ENCODE measurements at regions not wholly inside any gene's neighbourhood (a gene's known extent, or its start where the extent isn't known, plus 50 kb on each side); places are given as distances from the start of the nearest gene placed in this dataset.
"Not testable (repeated sequence)": the region's sequence is repeated elsewhere in the genome, so short reads cannot be mapped to it uniquely, and the experiment has no call there.

DNA sequence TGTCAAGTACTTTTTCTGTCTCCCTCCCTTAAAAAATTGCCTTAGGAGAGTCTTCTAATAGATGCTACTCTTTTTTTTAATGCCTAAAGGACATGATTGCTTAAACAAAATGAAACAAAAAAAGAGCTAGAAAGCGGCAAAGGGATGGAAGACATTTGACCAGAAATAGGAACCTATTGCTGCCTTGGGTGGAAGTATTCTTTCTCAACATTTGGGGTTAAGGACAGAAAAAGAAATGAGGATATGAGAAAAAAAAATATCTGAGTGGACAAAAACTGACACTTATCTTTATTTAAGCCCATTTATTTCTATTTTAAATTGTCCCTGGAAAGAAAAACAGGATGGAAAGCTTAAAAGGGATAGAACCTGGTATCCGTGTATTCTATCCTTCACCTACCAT, 664.9 kb upstream of the CITED2 start:
- DNase-seq = no peak

DNA sequence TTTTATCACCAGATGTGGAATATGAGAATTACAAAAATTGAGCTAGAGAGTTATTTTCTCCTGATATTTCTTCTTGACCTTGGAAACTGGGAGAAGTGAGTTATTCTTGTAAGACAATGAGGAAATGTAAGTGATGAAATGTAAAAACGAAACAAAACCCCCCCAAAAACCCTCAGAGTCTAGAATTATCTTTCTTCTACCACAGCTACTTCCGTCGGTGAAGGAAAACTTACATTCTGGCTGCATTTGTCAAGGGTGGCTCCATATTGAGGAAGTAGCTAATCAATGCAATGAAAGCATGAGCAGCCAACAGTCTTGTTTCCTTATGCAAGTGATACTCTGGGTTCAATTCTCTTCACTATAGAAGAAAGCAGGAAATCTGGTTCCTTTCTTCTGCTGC, 661.7 kb upstream of the CITED2 start:
- DNase-seq = no peak

DNA sequence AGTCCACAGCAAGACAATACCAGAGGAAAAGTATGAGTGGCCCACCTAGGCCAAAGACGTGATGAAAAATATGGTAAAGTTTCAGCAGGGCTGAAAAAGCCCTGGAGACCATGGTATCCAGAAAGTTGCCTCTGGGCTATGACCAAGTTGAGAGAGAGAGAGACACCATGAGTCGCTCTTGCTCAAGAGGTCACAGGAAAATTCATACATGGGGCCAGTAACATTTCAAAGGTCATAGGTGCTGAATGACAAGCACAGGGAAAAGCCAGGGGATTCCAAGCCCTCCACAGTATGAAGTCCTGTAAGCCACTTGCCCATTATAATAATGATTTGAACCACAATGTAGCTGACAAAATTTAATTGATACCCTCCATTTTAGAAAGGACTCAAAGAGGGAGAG, 657.7 kb upstream of the CITED2 start:
- no peak for DNase-seq

DNA sequence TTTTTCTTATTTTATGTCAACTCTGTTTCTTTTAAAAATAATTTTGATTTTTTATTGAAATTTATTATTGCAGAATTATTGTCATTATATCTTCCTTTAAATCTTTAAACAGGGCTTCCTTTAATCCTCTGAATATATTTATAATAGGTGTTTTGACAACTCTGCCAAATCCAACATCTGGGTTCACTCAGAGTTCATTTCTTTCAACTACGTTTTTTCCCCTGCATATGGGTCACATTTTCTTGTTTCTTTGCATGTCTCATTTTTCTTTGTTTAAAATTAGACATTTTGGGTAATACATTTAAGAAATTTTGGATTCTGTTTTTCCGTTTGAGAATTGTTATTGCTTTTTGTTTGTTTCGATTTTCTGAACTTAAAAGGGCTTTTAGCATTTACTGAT, 655.1 kb upstream of the CITED2 start:
- DNase-seq = no peak

DNA sequence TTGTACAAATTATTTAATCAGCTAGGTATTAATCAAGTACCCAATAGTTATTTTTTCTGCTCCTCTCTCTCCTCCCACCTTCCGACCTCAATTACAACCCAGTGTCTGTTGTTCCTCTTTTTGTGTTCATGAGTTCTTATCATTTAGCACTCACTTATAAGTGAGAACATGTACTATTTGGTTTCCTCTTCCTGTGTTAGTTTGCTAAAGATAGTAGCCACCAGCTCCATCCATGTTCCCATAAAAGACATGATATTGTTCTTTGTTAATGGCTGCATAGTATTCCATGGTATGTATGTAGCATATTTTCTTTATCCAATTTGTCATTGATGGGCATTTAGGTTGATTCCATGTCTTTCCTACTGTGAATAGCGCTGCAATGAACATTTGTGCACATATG, 652.8 kb upstream of the CITED2 start:
- no peak for DNase-seq

DNA sequence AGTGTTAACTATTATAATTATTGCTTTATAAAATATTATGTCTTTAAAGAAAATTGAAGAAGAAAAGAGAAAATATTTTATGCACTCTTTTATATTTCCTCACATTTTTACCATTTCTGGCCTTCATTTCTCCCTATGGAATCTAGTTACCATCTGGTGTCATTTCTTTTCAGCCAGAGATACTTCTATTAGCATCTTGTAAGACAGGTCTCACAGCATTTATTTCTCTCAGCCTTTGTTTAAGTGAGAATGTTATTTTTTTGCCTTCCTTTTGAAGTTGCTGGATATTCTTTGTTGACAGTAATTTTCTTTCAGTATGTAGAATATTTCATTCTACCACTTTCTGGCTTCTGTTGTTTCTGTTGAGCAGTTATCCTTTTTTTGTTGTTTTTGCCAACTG, 652.1 kb upstream of the CITED2 start:
- DNase-seq = no peak

DNA sequence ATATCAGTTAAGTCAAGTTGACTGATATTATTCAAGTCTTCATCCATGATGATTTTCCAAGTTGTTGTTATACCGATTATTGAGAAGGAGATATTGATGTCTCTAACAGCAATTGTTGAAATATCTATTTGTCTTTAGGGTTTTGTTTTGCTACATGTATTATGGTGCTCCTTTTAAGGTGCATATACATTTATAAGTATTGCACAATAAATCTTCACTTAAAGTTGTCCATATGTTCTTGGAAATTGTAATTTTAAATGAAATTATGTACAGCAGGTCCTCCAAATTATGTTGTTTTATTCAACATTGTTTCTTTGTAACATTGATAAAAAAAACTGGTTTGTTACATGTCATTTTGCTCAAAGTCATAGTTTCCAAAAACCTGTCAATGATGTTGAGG, 650.7 kb upstream of the CITED2 start:
- DNase-seq = no peak

DNA sequence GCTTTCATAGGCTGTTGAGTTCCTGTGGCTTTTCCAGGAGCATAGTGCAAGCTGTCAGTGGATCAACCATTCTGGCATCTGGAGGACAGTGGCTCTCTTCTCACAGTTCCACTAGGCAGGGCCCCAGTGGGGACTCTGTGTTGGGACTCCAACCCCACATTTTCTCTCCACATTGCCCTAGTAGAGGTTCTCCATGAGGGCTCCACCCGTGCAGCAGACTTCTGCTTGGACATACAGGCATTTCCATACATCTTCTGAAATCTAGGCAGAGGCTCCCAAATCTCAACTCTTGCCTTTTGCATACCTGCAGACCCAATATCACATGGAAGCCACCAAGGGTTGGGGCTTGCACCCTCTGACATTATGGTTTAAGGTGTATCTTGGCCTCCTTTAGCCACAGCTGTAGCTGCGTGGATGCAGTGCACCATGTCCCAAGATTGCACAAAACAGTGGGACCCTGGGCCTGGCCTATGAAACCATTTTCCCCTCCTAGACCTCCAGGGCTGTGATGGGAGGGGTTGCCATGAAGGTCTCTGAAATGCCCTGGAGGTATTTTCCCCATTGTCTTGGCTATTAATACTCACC, 645.9 kb upstream of the CITED2 start:
- no peak for DNase-seq

DNA sequence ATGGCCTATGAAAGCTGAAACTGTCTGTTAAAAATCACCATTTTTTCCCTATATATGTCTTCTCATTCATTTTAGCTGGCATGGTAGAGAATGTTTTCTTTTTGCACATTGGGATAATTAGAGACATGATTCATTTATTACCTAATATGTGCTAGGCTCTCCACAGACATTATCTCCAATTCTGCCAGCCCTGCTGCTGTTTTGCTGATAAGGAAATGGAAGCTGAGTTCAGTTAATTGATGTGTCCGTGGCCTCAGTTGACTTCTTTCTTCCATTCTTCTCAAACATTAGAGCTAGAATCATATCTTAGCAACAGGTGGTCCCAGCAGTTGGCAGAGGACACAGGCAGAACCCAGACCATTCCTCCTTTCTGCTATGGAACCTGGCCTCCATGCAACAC, 644.1 kb upstream of the CITED2 start:
- DNase-seq = no peak

DNA sequence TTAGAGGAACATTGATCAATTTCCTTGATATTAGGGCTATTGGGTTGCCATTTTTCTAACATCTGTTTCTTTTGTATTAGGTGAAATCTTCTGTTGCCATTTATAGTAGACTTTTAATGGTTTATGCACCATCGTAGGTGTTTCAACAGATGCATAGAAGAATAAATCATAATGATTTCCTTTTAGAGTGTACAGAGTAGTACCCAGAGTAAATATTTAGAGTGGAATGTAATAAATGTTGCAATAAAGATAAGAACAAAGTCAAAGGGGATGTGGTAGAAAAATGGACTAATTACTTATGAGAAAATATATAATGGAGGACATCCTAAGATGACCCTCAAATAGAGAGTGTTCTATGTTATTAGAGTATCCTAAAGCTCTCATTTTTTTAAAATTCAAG, 643.0 kb upstream of the CITED2 start:
- no peak for DNase-seq

DNA sequence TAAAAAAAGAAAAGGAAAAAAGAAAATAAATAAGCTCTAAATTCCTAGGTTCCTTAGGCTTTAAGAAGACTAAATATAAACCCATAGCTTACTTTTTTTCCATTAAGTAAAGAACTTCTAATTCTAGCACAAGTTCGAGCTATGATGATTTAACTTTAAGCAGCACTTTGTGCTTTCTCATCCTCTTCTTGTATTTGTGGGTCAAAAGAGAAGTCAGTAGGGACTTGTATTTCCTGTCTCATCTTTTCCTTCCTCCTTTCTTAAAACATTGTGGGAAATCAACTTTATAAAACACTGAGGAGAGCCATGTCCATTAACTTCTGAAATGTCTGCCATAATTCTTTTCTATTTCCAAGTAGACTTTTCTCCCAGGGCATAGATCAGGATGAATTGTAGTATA, 637.7 kb upstream of the CITED2 start:
- no peak for DNase-seq

DNA sequence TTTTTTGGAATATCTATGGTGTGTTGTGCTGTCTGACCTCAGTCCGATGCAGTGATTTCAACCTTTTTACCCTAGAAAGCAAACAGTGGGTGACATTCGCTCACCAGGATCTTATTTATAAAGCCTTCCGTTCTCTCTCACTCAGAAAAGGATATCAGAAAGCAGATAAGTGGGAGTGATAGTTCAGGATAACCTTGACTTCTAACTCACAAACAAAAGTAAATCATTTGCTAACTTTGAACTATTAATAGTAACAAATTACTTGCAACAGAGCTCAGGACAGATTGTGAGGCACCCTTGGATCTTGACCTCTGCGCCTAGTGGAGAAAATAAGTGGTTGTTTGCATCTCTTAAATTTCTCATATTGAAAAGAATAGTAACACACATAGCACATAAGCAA, 637.1 kb upstream of the CITED2 start:
- DNase-seq = no peak

DNA sequence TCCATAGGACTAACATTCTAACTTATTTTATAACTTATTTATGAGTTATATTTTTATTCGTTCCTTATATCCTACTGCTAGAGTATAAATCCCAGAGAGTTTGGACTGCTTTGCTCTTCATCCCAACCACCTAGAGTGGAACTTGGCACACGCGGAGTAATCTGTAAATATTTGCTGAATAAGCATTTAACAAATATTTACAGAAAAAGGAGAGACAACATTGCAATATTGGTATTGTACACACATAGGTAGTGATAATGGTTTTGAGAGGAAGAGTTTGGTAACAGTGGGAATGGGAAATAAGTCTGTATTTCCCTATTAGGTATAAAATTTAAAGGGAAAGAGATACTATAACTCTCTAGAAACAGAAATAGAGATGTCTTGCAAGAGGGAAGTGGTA, 634.8 kb upstream of the CITED2 start:
- DNase-seq = no peak

DNA sequence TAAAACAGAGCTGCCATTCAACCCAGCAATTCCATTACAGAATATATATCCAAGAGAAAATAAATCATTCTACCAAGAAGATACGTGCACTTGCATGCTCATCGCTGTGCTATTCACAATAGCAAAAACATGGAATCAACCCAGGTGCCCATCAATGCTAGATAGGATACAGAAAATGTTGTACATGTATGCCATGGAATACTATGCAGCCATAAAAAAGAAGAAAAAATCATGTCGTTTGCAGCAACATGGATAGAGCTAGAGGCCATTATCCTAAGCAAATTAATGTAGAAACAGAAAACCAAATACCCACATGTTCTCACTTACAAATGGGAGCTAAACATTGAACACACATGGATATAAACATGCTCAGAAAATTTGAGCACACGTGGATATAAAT, 633.1 kb upstream of the CITED2 start:
- no peak for DNase-seq

DNA sequence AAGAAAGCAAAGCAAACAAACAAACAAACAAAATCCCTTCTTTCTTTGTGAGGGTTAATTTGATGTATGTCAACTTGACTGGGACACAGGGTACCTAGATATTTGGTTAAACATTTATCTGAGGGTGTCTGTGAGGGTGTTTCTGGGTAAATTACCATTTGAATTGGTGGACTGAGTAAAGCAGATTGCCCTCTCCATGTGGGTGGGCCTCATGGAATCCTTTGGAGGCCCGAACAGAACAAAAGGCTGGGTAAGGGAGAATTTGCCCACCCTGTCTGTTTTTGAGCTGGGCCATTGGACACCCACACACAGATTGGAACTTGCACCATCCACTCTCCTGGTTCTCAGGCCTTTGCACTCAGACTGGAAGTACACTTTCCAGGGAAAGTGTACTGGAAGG, 628.8 kb upstream of the CITED2 start:
- DNase-seq = no peak

DNA sequence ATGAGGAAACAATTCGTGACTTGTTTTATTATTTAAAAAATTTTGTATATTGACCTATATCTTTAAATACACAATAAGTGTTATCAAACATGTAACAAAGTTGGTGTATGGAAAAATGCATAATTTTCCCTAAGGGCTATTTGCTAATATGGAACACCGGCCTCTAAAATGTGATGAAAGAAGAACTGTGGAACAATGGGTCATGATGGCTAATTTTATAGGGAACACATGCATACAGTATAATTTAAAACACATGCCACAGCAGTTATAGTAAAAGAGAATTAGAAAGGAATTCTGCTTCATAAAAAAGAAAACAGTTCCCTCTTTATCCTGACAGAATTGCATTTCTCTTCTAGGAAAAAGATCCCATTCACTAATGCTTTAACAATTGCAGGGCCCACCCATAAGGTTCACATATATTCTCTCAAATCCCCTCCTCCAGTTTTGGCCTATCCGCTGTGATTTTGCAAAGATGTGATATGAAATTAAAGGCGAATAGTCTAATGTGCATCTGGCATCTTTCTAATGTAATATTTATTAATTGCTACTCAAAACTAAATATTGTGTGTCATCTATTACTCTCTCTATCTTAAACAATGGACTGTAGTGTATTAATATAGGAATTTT, 628.1 kb upstream of the CITED2 start:
- no peak for DNase-seq

DNA sequence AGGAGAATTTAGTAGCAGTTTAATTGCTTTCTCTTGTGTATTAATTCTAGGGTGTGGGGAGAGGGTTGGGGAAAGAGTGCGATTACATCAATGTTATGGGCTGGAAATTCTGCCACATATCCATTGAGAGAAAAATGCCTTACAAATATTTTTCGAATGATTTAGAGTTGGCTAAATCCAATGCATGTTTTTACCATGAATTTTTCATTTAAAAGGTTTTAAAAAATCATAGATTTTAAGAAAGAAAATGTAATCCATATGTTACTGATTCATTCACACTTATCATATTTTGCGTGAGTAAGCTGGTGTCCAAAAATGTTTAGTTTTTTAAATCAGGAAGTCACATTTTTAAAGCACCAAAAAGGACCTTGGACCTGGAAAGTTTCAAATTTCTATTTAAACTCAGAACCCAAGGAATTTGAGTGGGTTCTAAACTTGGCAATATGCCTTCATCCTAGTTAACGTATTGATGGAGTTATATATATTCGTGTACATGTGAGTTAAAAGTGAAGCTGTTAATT, 627.4 kb upstream of the CITED2 start:
- DNase-seq = no peak

DNA sequence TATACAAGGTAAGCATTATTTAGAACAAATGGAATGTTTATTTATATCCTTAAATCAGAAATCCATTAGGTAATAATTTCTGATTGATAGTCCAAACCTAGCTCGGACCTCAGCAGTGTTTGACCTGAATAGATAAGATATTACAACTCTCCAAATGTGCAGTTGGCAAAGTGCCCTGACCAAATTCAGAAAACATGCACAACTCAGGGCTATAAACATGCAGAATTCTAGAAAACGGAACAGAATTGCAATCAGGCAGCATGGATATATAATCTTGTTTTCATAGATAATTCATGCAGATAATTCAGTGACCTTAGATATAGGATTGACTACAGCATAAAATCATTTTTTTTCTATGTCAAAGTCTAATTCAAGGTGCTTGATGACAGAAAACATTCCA, 626.6 kb upstream of the CITED2 start:
- no peak for DNase-seq

DNA sequence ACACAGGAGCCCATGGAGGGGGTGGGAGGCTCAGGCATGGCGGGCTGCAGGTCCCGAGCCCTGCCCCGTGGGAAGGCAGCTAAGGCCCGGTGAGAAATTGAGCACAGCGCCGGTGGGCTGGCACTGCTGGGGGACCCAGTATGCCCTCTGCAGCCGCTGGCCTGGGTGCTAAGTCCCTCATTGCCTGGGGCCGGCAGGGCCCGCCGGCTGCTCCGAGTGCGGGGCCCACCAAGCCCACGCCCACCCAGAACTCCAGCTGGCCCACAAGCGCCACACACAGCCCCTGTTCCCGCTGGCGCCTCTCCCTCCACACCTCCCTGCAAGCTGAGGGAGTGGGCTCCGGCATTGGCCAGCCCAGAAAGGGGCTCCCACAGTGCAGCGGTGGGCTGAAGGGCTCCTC, 625.2 kb upstream of the CITED2 start:
- not testable (repeated sequence) for DNase-seq

DNA sequence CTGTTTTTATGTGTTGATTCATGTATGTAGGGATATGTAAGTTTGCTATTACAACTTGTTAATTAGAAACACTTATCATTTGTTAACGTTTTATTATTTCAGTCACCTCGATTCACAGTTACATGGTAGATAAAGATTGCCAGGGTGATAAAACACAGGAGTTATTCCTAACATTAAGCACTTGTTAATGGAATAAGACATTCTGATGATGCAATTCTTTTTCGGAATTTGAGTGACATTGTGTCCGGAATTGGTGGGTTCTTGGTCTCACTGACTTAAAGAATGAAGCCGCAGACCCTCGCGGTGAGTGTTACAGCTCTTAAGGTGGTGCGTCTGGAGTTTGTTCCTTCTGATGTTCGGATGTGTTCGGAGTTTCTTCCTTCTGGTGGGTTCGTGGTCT, 624.0 kb upstream of the CITED2 start:
- DNase-seq = not testable (repeated sequence)

DNA sequence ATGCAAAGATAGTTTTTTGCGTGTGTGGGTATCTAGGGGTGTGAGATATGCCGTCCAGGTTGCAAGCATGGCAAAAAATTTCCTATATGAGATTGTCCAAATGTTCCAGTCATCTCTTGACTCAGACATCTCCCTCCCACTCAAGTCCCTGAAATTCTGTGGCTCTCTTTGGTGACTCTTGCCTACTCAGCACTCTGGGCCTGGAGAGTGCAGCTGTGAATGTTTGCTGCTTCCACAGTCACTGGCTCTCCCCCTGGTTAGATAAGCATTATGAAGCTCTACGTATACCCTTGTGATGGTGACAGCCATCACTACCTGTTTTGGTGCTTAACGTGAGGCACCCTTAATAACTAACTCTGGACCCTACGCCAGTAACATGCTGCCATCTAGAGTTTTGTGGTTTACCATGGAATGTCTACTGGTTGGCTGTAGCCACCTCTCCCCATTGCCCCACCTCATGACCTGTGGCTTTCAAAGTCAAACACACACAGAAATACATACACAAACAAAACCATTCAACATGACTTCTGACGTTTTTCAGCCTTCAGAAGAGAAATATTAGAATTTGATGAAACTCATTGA, 621.9 kb upstream of the CITED2 start:
- no peak for DNase-seq

DNA sequence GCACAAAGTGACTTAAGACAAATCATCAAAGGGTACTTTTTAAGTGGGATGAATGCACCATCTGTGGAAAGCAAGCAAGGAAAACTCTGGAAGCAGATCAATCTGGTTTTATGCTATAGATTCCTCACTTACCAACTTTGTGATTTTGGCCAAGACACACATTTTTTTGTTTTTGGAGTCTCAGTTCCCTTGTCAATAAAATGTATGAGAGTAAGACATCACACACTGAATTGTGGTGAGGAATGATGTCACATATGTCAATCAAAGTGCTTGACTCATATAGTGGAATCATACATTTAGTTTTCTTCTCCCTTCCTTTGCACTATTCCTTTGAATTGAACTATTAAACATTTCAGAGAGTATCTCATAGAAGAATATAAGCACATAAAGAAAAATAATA, 620.5 kb upstream of the CITED2 start:
- DNase-seq = no peak

DNA sequence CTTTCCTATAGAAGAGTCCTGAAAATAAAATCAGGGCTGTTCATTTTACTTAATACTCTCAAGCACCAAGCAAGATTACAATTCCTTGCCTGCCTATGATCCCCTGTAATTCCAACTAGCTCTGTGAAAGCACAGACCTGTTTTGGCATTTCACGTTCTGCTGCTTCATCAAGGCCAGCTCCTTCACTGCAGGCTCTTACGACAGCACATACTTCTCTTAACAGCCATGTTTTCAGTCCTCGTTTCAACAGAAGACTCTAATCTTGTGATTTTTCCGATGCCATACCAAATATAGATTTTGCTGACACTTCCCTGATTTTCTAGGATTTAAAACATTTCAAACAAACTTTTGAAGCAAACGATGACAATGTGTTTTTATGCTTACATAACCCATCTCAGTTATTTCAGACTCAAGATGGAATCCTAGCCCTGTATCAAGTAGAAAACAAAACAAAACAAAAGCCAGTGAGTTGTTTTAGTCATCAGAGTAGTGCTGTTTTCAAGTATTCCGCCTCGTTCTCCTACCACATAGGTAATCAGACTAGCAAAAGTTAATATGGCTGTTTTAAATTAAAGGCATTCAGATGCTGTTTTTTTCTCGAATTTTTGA, 616.5 kb upstream of the CITED2 start:
- DNase-seq = no peak

DNA sequence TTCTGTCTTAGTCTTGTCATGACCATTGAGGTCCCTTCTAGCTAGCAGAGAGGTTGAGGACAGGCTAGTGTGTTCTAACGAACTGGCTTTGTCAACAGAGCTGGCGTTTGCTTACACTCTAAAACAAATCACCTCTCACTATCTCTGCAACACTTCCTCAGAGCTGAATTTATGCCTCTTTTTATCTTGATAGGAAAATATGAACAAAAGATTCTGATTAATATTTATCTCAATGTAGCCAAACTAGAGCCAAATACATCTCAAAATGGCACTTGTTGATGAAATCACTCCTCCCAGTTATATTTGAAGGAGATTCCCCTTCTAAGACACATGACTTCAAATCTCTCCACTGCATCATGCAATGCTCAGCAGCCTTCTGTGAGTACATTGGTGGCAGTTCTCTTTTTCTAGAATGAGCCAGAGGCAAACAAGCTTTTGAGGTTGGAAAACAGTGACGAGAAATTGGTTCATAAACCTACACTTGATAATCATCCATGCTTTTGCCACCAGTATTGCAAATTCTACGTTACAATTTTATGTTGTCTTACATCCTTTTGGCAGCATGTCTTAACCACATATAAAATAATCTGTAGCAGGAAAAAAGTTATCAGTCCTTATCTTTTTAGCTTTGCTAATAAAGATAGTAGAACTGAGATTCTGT, 615.7 kb upstream of the CITED2 start:
- DNase-seq = no peak
